ENCODE measurements at regions not wholly inside any gene's neighbourhood (a gene's known extent, or its start where the extent isn't known, plus 50 kb on each side); places are given as distances from the start of the nearest gene placed in this dataset.

GRCh38 chr6:113339209-113339608, 517.9 kb upstream of the MARCKS start:
- H3K79me2 ChIP-seq (ENCODE audit: insufficient read depth, low read length), result no peaks in the 10 kb centered on the region
- H3K9me2 ChIP-seq (ENCODE audit: insufficient read depth), result no peaks in the 10 kb centered on the region
- BruUV-seq (replicated peaks), result no TSS peak
- ChIA-PET CTCF (no interaction called here), RAD21 (ENCODE audit: low non-redundant PET in 1 of 2, low total read pairs in 2 of 2, uncharacterized antibody in 2 of 2, unreplicated experiment in 2 of 2) (no interaction called here), POLR2A (no interaction called here)
- no peaks in the 10 kb centered on the region for H4K20me1 ChIP-seq (ENCODE audit: insufficient read depth)
- no peak overlapping the region for H3K4me3 ChIP-seq (replicated peaks in 1 of 2; ENCODE audit: low read depth in 1 of 2, low read length in 2 of 2)
- H3K4me2 ChIP-seq (ENCODE audit: low read length), result no peak overlapping the region
- H3K27me3 ChIP-seq (ENCODE audit: insufficient read depth, low read length), result no peaks in the 10 kb centered on the region
- no peak for DNase-seq (ENCODE audit: low read depth, low spot score)
- H3K9ac ChIP-seq (ENCODE audit: low read length), result no peak overlapping the region
- ATAC-seq, result no peak
- peak overlapping the region; percentile 16 for H2AFZ ChIP-seq (ENCODE audit: low read depth, low read length, poor library complexity, severe bottlenecking)
- intact Hi-C loops (cut with micrococcal nuclease), result no loop called here
- TF ChIP-seq JUND (IDR thresholded peaks at IDR 0.05) (no peak), TCF7L2 (IDR thresholded peaks at IDR 0.05; ENCODE audit: borderline replicate concordance, extremely low read depth, insufficient read depth, insufficient read length) (no peak), EZH2phosphoT487 (IDR thresholded peaks at IDR 0.05; ENCODE audit: borderline replicate concordance) (no peak), SP1 (IDR thresholded peaks at IDR 0.05; ENCODE audit: low read depth) (no peak), FOSL1 (IDR thresholded peaks at IDR 0.05; ENCODE audit: low read depth) (no peak), ATF3 (IDR thresholded peaks at IDR 0.05) (no peak), CTCF (IDR thresholded peaks at IDR 0.05 in 2 of 3, conservative IDR thresholded peaks at IDR 0.05 in 1 of 3; ENCODE audit: borderline replicate concordance in 1 of 3, insufficient read depth in 1 of 3, low read depth in 2 of 3, low read length in 2 of 3) (no peak), ZNF274 (IDR thresholded peaks at IDR 0.05; ENCODE audit: low read depth, low read length) (no peak)
- no peaks in the 10 kb centered on the region for H3K9me3 ChIP-seq (ENCODE audit: control insufficient read depth in 1 of 2, insufficient read depth in 1 of 2, low read depth in 1 of 2, low read length in 2 of 2)
- H3K36me3 ChIP-seq (ENCODE audit: control insufficient read depth in 1 of 2, insufficient read depth in 2 of 2, low read length in 2 of 2), result no peaks in the 10 kb centered on the region
- no peak overlapping the region for H3K27ac ChIP-seq (ENCODE audit: low read depth, low read length)
- H3K4me1 ChIP-seq (ENCODE audit: control insufficient read depth in 1 of 2, insufficient read depth in 2 of 2, low read length in 2 of 2), result no peaks in the 10 kb centered on the region

GRCh38 chr6:113340371-113340770, 516.8 kb upstream of the MARCKS start:
- RAD21 ChIA-PET (ENCODE audit: low non-redundant PET in 1 of 2, low total read pairs in 2 of 2, uncharacterized antibody in 2 of 2, unreplicated experiment in 2 of 2), result no interaction called here
- no peak for DNase-seq (ENCODE audit: low read depth, low spot score)
- CTCF ChIA-PET, result no interaction called here

More at GRCh38 chr6:113340371-113340770, 516.8 kb upstream of the MARCKS start:
- H3K27me3 ChIP-seq (ENCODE audit: insufficient read depth, low read length), result no peaks in the 10 kb centered on the region
- H3K27ac ChIP-seq (ENCODE audit: low read depth, low read length), result no peak overlapping the region
- H3K9me3 ChIP-seq (ENCODE audit: control insufficient read depth in 1 of 2, insufficient read depth in 1 of 2, low read depth in 1 of 2, low read length in 2 of 2), result no peaks in the 10 kb centered on the region
- no peaks in the 10 kb centered on the region for H3K36me3 ChIP-seq (ENCODE audit: control insufficient read depth in 1 of 2, insufficient read depth in 2 of 2, low read length in 2 of 2)
- H2AFZ ChIP-seq (ENCODE audit: low read depth, low read length, poor library complexity, severe bottlenecking), result peak overlapping the region; percentile 67
- H3K4me1 ChIP-seq (ENCODE audit: control insufficient read depth in 1 of 2, insufficient read depth in 2 of 2, low read length in 2 of 2), result no peaks in the 10 kb centered on the region
- POLR2A ChIA-PET, result no interaction called here
- no peak for TF ChIP-seq YY1 (IDR thresholded peaks at IDR 0.05; ENCODE audit: extremely low read depth, insufficient replicate concordance, low read depth, low read length)
- TF ChIP-seq CBX3 (IDR thresholded peaks at IDR 0.05; ENCODE audit: low read depth), result no peak
- TF ChIP-seq EGR1 (IDR thresholded peaks at IDR 0.05; ENCODE audit: low read depth), result no peak
- H3K9me2 ChIP-seq (ENCODE audit: insufficient read depth), result no peaks in the 10 kb centered on the region
- intact Hi-C loops (cut with micrococcal nuclease), result no loop called here
- no peak for ATAC-seq
- no peaks in the 10 kb centered on the region for H3K79me2 ChIP-seq (ENCODE audit: insufficient read depth, low read length)
- H3K9ac ChIP-seq (ENCODE audit: low read length), result no peak overlapping the region
- no TSS peak for BruUV-seq (replicated peaks)
- no peaks in the 10 kb centered on the region for H4K20me1 ChIP-seq (ENCODE audit: insufficient read depth)
- no peak overlapping the region for H3K4me3 ChIP-seq (replicated peaks in 1 of 2; ENCODE audit: low read depth in 1 of 2, low read length in 2 of 2)
- H3K4me2 ChIP-seq (ENCODE audit: low read length), result no peak overlapping the region
